IMR-90 (cell line): ENCODE measurements at regions not wholly inside any gene's neighbourhood (a gene's known extent, or its start where the extent isn't known, plus 50 kb on each side); places are given as distances from the start of the nearest gene placed in this dataset.

ENCODE experiments used
- BHLHE40 ChIP-seq: fragments of 150-350 bp; IDR thresholded peaks from 2 replicates; pipeline ENCODE4 v1.6.1; 2016; ENCODE audit warnings: mild to moderate bottlenecking, low read depth, low read length
- CEBPB ChIP-seq: IDR thresholded peaks from 2 replicates; pipeline ENCODE4 v1.6.1; 2012; ENCODE audit warnings: low read depth, low read length, improper control_type of control experiment
- CHD1 ChIP-seq: IDR thresholded peaks from 2 replicates; pipeline ENCODE4 v1.6.1; 2012; ENCODE audit warnings: low read depth, low read length, improper control_type of control experiment
- CTCF ChIP-seq: conservative IDR thresholded peaks from 2 replicates; pipeline ENCODE4 v1.5.1; 2012; ENCODE audit warnings: mild to moderate bottlenecking, low read depth, low read length, improper control_type of control experiment
- MAFK ChIP-seq: IDR thresholded peaks from 2 replicates; pipeline ENCODE4 v1.6.1; 2012; ENCODE audit warnings: low read depth, low read length, improper control_type of control experiment
- MXI1 ChIP-seq: IDR thresholded peaks from 2 replicates; pipeline ENCODE4 v1.6.1; 2012; ENCODE audit warnings: low read depth, mild to moderate bottlenecking, low read length, moderate library complexity, borderline replicate concordance
- NFE2L2 ChIP-seq: fragments of 150-350 bp; IDR thresholded peaks from 2 replicates; pipeline ENCODE4 v1.6.1; 2016; ENCODE audit warnings: low read depth, mild to moderate bottlenecking, low read length
- POLR2A ChIP-seq: IDR thresholded peaks from 2 replicates; pipeline ENCODE4 v1.6.1; 2012; ENCODE audit warnings: mild to moderate bottlenecking, low read depth, low read length
- RAD21 ChIP-seq: IDR thresholded peaks from 2 replicates; pipeline ENCODE4 v1.6.1; 2012; ENCODE audit warnings: low read length, improper control_type of control experiment
- RFX5 ChIP-seq: IDR thresholded peaks from 2 replicates; pipeline ENCODE4 v1.8.0; 2012; ENCODE audit warnings: low read depth, mild to moderate bottlenecking, low read length, moderate library complexity
- SMC3 ChIP-seq: fragments of 150-350 bp; IDR thresholded peaks from 2 replicates; pipeline ENCODE4 v1.6.1; 2016; ENCODE audit warnings: low read depth, mild to moderate bottlenecking, antibody characterized with exemption, low read length, moderate library complexity
- TF ChIP-seq, protein P1 (sequence below): fragments of 150-350 bp; IDR thresholded peaks from 2 replicates; pipeline ENCODE4 v1.6.1; 2017; ENCODE audit warnings: mild to moderate bottlenecking, antibody characterized with exemption, low read length, low read depth
- TF ChIP-seq, protein P2 (sequence below): fragments of 150-350 bp; IDR thresholded peaks from 2 replicates; pipeline ENCODE4 v1.6.1; 2016; ENCODE audit warnings: low read depth, mild to moderate bottlenecking, low read length, moderate library complexity, borderline replicate concordance

GRCh38 chr18:41768467-41768866 is 186.6 kb upstream of the PIK3C3 start:
- no peak for TF ChIP-seq CTCF
- no peak for TF ChIP-seq BHLHE40
- TF ChIP-seq POLR2A: no peak
- no peak for TF ChIP-seq NFE2L2
- no peak for TF ChIP-seq MXI1
- TF ChIP-seq RFX5: no peak
- no peak for TF ChIP-seq CHD1
- TF ChIP-seq, protein P1, sequence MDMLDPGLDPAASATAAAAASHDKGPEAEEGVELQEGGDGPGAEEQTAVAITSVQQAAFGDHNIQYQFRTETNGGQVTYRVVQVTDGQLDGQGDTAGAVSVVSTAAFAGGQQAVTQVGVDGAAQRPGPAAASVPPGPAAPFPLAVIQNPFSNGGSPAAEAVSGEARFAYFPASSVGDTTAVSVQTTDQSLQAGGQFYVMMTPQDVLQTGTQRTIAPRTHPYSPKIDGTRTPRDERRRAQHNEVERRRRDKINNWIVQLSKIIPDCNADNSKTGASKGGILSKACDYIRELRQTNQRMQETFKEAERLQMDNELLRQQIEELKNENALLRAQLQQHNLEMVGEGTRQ: no peak
- no peak for TF ChIP-seq SMC3
- TF ChIP-seq, protein P2, sequence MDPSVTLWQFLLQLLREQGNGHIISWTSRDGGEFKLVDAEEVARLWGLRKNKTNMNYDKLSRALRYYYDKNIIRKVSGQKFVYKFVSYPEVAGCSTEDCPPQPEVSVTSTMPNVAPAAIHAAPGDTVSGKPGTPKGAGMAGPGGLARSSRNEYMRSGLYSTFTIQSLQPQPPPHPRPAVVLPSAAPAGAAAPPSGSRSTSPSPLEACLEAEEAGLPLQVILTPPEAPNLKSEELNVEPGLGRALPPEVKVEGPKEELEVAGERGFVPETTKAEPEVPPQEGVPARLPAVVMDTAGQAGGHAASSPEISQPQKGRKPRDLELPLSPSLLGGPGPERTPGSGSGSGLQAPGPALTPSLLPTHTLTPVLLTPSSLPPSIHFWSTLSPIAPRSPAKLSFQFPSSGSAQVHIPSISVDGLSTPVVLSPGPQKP: no peak
- TF ChIP-seq CEBPB: no peak
- TF ChIP-seq RAD21: no peak
- TF ChIP-seq MAFK: no peak
